ENCODE measurements at regions not wholly inside any gene's neighbourhood (a gene's known extent, or its start where the extent isn't known, plus 50 kb on each side); places are given as distances from the start of the nearest gene placed in this dataset.

- Histone ChIP-seq H3K27ac (no peak overlapping the region), H3K36me3 (no peaks in the 10 kb centered on the region), H3K4me3 (no peak overlapping the region), H3K4me1 (no peaks in the 10 kb centered on the region), H3K9me3 (no peaks in the 10 kb centered on the region), H3K27me3 (no peaks in the 10 kb centered on the region)
- intact Hi-C loops (cut with DNase I) = loop anchor here (10.0 kb wide), 1 partner anchor 63 kb away; no protein-coding TSS in a partner anchor
- no peak for DNase-seq
- WGBS, 2 donors = 67 to 87% methylated on average over 7 of the region's 7 CpGs
- TF ChIP-seq POLR2AphosphoS5 (IDR thresholded peaks at IDR 0.05) (no peak), EP300 (IDR thresholded peaks at IDR 0.05) (no peak), CTCF (IDR thresholded peaks at IDR 0.05) (no peak), POLR2A (IDR thresholded peaks at IDR 0.05) (no peak)
Measured at GRCh38 chr18:7437870-7438269, 129.2 kb upstream of the PTPRM start.

GRCh38 chr18:7438646-7439045, 128.5 kb upstream of the PTPRM start:
- no peak for DNase-seq
- intact Hi-C loops (cut with DNase I) = loop anchor here (10.0 kb wide), 1 partner anchor 64 kb away; no protein-coding TSS in a partner anchor
- Histone ChIP-seq H3K27ac (no peak overlapping the region), H3K36me3 (no peaks in the 10 kb centered on the region), H3K27me3 (no peaks in the 10 kb centered on the region), H3K9me3 (no peaks in the 10 kb centered on the region), H3K4me3 (no peak overlapping the region), H3K4me1 (no peaks in the 10 kb centered on the region)
- WGBS, 2 donors = 47 to 66% methylated on average over 2 of the region's 2 CpGs
- no peak for TF ChIP-seq POLR2A (IDR thresholded peaks at IDR 0.05)
- TF ChIP-seq POLR2AphosphoS5 (IDR thresholded peaks at IDR 0.05) = no peak
- no peak for TF ChIP-seq EP300 (IDR thresholded peaks at IDR 0.05)
- no peak for TF ChIP-seq CTCF (IDR thresholded peaks at IDR 0.05)

- no peak overlapping the region for H3K27ac ChIP-seq
- no peaks in the 10 kb centered on the region for H3K27me3 ChIP-seq
- H3K9me3 ChIP-seq = no peaks in the 10 kb centered on the region
- TF ChIP-seq EP300 (IDR thresholded peaks at IDR 0.05) (no peak), POLR2AphosphoS5 (IDR thresholded peaks at IDR 0.05) (no peak), CTCF (IDR thresholded peaks at IDR 0.05) (no peak), POLR2A (IDR thresholded peaks at IDR 0.05) (no peak)
- no peak for DNase-seq
- WGBS, 2 donors = 63 to 71% methylated on average over 2 of the region's 2 CpGs
- no peaks in the 10 kb centered on the region for H3K36me3 ChIP-seq
- intact Hi-C loops (cut with DNase I) = no loop called here
- H3K4me1 ChIP-seq = no peaks in the 10 kb centered on the region
- no peak overlapping the region for H3K4me3 ChIP-seq
Measured at GRCh38 chr18:7447318-7448028, 119.6 kb upstream of the PTPRM start.

GRCh38 chr18:7452331-7452730, 114.8 kb upstream of the PTPRM start:
- no peaks in the 10 kb centered on the region for H3K27me3 ChIP-seq
- no peak overlapping the region for H3K4me3 ChIP-seq
- no peaks in the 10 kb centered on the region for H3K9me3 ChIP-seq
- no peaks in the 10 kb centered on the region for H3K36me3 ChIP-seq
- no peaks in the 10 kb centered on the region for H3K4me1 ChIP-seq
- intact Hi-C loops (cut with DNase I) = loop anchor here (5.0 kb wide), 1 partner anchor 180 kb away; no protein-coding TSS in a partner anchor
- no peak for DNase-seq
- WGBS, 2 donors = 37 to 42% methylated on average over 6 of the region's 6 CpGs
- H3K27ac ChIP-seq = no peak overlapping the region
- TF ChIP-seq CTCF (IDR thresholded peaks at IDR 0.05) (peak; percentile 7 to 59 (median 45)), EP300 (IDR thresholded peaks at IDR 0.05) (no peak), POLR2AphosphoS5 (IDR thresholded peaks at IDR 0.05) (no peak), POLR2A (IDR thresholded peaks at IDR 0.05) (no peak)

Data from sigmoid colon (tissue), 6 donors.